Loucy (cell line): ENCODE measurements at regions not wholly inside any gene's neighbourhood (a gene's known extent, or its start where the extent isn't known, plus 50 kb on each side); places are given as distances from the start of the nearest gene placed in this dataset.

ENCODE experiments used
- H2AFZ ChIP-seq: fragments of 200-600 bp; sonication (generic); 2 replicates; pipeline ENCODE4 v1.6.0; 2016; ENCODE audit warnings: antibody characterized with exemption, mild to moderate bottlenecking, low read length, moderate library complexity
- H3F3A ChIP-seq: fragments of 200-600 bp; 2 replicates; pipeline ENCODE4 v1.6.0; 2016; ENCODE audit warnings: antibody characterized with exemption, low read depth, mild to moderate bottlenecking
- H3K27me3 ChIP-seq: fragments of 200-600 bp; sonication (generic); 2 replicates; pipeline ENCODE4 v1.6.1; 2014; ENCODE audit warnings: low read length, mild to moderate bottlenecking; ENCODE audit not compliant: insufficient read depth, poor library complexity, severe bottlenecking
- H3K36me3 ChIP-seq: fragments of 200-600 bp; sonication (generic); 2 replicates; pipeline ENCODE4 v1.6.1; 2016; ENCODE audit warnings: low read length; ENCODE audit not compliant: insufficient read depth
- H3K4me1 ChIP-seq: fragments of 200-600 bp; sonication (generic); 2 replicates; pipeline ENCODE4 v1.5.1; 2014; ENCODE audit warnings: low read length, mild to moderate bottlenecking; ENCODE audit not compliant: insufficient read depth, poor library complexity, severe bottlenecking
- H3K4me2 ChIP-seq: fragments of 200-600 bp; sonication (generic); 2 replicates; pipeline ENCODE4 v1.6.0; 2014; ENCODE audit warnings: antibody characterized with exemption, low read length, low read depth, mild to moderate bottlenecking; ENCODE audit not compliant: poor library complexity, severe bottlenecking
- H3K4me3 ChIP-seq: fragments of 200-600 bp; sonication (generic); 2 replicates; pipeline ENCODE4 v1.5.1; 2014; ENCODE audit warnings: low read length, mild to moderate bottlenecking, mixed read lengths; ENCODE audit not compliant: poor library complexity, severe bottlenecking
- H3K79me2 ChIP-seq: fragments of 200-600 bp; sonication (generic); 2 replicates; pipeline ENCODE4 v1.6.1; 2014; ENCODE audit warnings: low read length; ENCODE audit not compliant: insufficient read depth
- H3K9ac ChIP-seq: fragments of 200-600 bp; sonication (generic); 2 replicates; pipeline ENCODE4 v1.6.0; 2014; ENCODE audit warnings: mild to moderate bottlenecking, low read depth, low read length, moderate library complexity; ENCODE audit not compliant: poor library complexity, severe bottlenecking
- H3K9me2 ChIP-seq: fragments of 200-600 bp; sonication (generic); replicated peaks from 2 replicates; pipeline ENCODE4 v1.6.1; 2016; ENCODE audit warnings: low read depth, low read length, mixed read lengths
- H3K9me3 ChIP-seq: fragments of 200-600 bp; sonication (generic); 2 replicates; pipeline ENCODE4 v1.6.1; 2014; ENCODE audit warnings: mild to moderate bottlenecking, antibody characterized with exemption, low read length, low read depth; ENCODE audit not compliant: insufficient read depth
- H4K20me1 ChIP-seq: fragments of 200-600 bp; sonication (generic); 2 replicates; pipeline ENCODE4 v1.6.0; 2014; ENCODE audit warnings: antibody characterized with exemption, low read length, mild to moderate bottlenecking; ENCODE audit not compliant: insufficient read depth, poor library complexity, severe bottlenecking
- CTCF ChIP-seq: fragments of 200-600 bp; sonication (generic); conservative IDR thresholded peaks from 2 replicates; pipeline ENCODE4 v1.5.1; 2014; ENCODE audit warnings: mild to moderate bottlenecking, antibody characterized with exemption, low read length
- EZH2phosphoT487 ChIP-seq: fragments of 200-600 bp; IDR thresholded peaks from 2 replicates; pipeline ENCODE4 v1.6.1; 2018; ENCODE audit warnings: antibody characterized with exemption, mild to moderate bottlenecking, moderate library complexity, borderline replicate concordance

- Histone ChIP-seq H3K27me3 (no peaks in the 10 kb centered on the region), H2AFZ (no peak overlapping the region), H3K4me2 (no peak overlapping the region), H3K9ac (no peak overlapping the region), H3K9me3 (no peaks in the 10 kb centered on the region), H3F3A (no peaks in the 10 kb centered on the region), H3K36me3 (no peaks in the 10 kb centered on the region), H3K9me2 (no peaks in the 10 kb centered on the region; the same call in 1 of the 2 replicates), H3K79me2 (no peaks in the 10 kb centered on the region), H4K20me1 (no peaks in the 10 kb centered on the region), H3K4me1 (no peaks in the 10 kb centered on the region), H3K4me3 (no peak overlapping the region)
- no peak for TF ChIP-seq CTCF
- no peak for TF ChIP-seq EZH2phosphoT487
Observed at GRCh38 chr2:19527771-19528170, 169.3 kb upstream of the OSR1 start.

- no peak overlapping the region for H3K4me3 ChIP-seq
- H3K27me3 ChIP-seq: no peaks in the 10 kb centered on the region
Observed at GRCh38 chr2:19525313-19525712, 166.9 kb upstream of the OSR1 start.

GRCh38 chr2:19519045-19519444 is 160.6 kb upstream of the OSR1 start:
- H3K4me1 ChIP-seq: no peaks in the 10 kb centered on the region
- no peaks in the 10 kb centered on the region for H3K36me3 ChIP-seq
- no peak overlapping the region for H3K4me2 ChIP-seq
- H3K9me3 ChIP-seq: no peaks in the 10 kb centered on the region
- H3K9me2 ChIP-seq: no peaks in the 10 kb centered on the region
- TF ChIP-seq EZH2phosphoT487 (no peak), CTCF (no peak)
- no peaks in the 10 kb centered on the region for H4K20me1 ChIP-seq
- H3K27me3 ChIP-seq: no peaks in the 10 kb centered on the region
- no peak overlapping the region for H3K4me3 ChIP-seq
- no peaks in the 10 kb centered on the region for H3F3A ChIP-seq
- no peak overlapping the region for H2AFZ ChIP-seq
- no peaks in the 10 kb centered on the region for H3K79me2 ChIP-seq
- no peak overlapping the region for H3K9ac ChIP-seq

More at GRCh38 chr2:19525313-19525712, 166.9 kb upstream of the OSR1 start:
- Histone ChIP-seq H3K4me2 (no peak overlapping the region), H3K9me3 (no peaks in the 10 kb centered on the region), H3K79me2 (no peaks in the 10 kb centered on the region), H3F3A (no peaks in the 10 kb centered on the region), H3K9ac (no peak overlapping the region), H4K20me1 (no peaks in the 10 kb centered on the region), H2AFZ (no peak overlapping the region), H3K36me3 (no peaks in the 10 kb centered on the region), H3K9me2 (no peaks in the 10 kb centered on the region; the same call in 1 of the 2 replicates), H3K4me1 (no peaks in the 10 kb centered on the region)
- TF ChIP-seq CTCF (no peak), EZH2phosphoT487 (no peak)
